ENCODE measurements at regions not wholly inside any gene's neighbourhood (a gene's known extent, or its start where the extent isn't known, plus 50 kb on each side); places are given as distances from the start of the nearest gene placed in this dataset.

- no peak for TF ChIP-seq POLR2A (IDR thresholded peaks at IDR 0.05; ENCODE audit: low read depth, low read length)
- TF ChIP-seq POLR2AphosphoS5 (IDR thresholded peaks at IDR 0.05; ENCODE audit: low read depth, low read length): no peak
- no peak for TF ChIP-seq SPI1 (IDR thresholded peaks at IDR 0.05; ENCODE audit: low read depth, low read length)
- TF ChIP-seq TAF1 (IDR thresholded peaks at IDR 0.05; ENCODE audit: low read depth, low read length): no peak
These were observed 84.7 kb downstream of the DACT1 start for GRCh38 chr14:58722441-58722840.
